ENCODE measurements at regions not wholly inside any gene's neighbourhood (a gene's known extent, or its start where the extent isn't known, plus 50 kb on each side); places are given as distances from the start of the nearest gene placed in this dataset.

GRCh38 chr13:105084931-105085330 is 1450.5 kb downstream of the EFNB2 start:
- TF ChIP-seq, protein P1, sequence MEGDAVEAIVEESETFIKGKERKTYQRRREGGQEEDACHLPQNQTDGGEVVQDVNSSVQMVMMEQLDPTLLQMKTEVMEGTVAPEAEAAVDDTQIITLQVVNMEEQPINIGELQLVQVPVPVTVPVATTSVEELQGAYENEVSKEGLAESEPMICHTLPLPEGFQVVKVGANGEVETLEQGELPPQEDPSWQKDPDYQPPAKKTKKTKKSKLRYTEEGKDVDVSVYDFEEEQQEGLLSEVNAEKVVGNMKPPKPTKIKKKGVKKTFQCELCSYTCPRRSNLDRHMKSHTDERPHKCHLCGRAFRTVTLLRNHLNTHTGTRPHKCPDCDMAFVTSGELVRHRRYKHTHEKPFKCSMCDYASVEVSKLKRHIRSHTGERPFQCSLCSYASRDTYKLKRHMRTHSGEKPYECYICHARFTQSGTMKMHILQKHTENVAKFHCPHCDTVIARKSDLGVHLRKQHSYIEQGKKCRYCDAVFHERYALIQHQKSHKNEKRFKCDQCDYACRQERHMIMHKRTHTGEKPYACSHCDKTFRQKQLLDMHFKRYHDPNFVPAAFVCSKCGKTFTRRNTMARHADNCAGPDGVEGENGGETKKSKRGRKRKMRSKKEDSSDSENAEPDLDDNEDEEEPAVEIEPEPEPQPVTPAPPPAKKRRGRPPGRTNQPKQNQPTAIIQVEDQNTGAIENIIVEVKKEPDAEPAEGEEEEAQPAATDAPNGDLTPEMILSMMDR (IDR thresholded peaks at IDR 0.05; ENCODE audit: insufficient read depth, low read length, poor library complexity, severe bottlenecking), result no peak
- H3K27me3 ChIP-seq (replicated peaks; ENCODE audit: control insufficient read depth, insufficient read depth, low read length), result no peaks in the 10 kb centered on the region
- H3K36me3 ChIP-seq (ENCODE audit: control insufficient read depth, insufficient read depth, low read length), result no peaks in the 10 kb centered on the region
- H3K4me3 ChIP-seq (replicated peaks; ENCODE audit: low read depth, low read length), result no peak overlapping the region
- no peak for DNase-seq (ENCODE audit: extremely low read depth, insufficient read length)

- H3K36me3 ChIP-seq (ENCODE audit: control insufficient read depth, insufficient read depth, low read length), result no peaks in the 10 kb centered on the region
- H3K4me3 ChIP-seq (replicated peaks; ENCODE audit: low read depth, low read length), result no peak overlapping the region
- no peaks in the 10 kb centered on the region for H3K27me3 ChIP-seq (replicated peaks; ENCODE audit: control insufficient read depth, insufficient read depth, low read length)
- TF ChIP-seq, protein P1 (IDR thresholded peaks at IDR 0.05; ENCODE audit: insufficient read depth, low read length, poor library complexity, severe bottlenecking), result no peak
- DNase-seq (ENCODE audit: extremely low read depth, insufficient read length), result no peak
These were observed 1451.5 kb downstream of the EFNB2 start for GRCh38 chr13:105083992-105084391.

GRCh38 chr13:105074755-105075154 is 1460.7 kb downstream of the EFNB2 start:
- Histone ChIP-seq H3K36me3 (ENCODE audit: control insufficient read depth, insufficient read depth, low read length) (no peaks in the 10 kb centered on the region), H3K27me3 (replicated peaks; ENCODE audit: control insufficient read depth, insufficient read depth, low read length) (no peaks in the 10 kb centered on the region), H3K4me3 (replicated peaks; ENCODE audit: low read depth, low read length) (no peak overlapping the region)
- DNase-seq (ENCODE audit: extremely low read depth, insufficient read length), result no peak
- TF ChIP-seq, protein P1 (IDR thresholded peaks at IDR 0.05; ENCODE audit: insufficient read depth, low read length, poor library complexity, severe bottlenecking), result no peak

GRCh38 chr13:105073041-105073440 is 1462.4 kb downstream of the EFNB2 start:
- TF ChIP-seq, protein P1 (IDR thresholded peaks at IDR 0.05; ENCODE audit: insufficient read depth, low read length, poor library complexity, severe bottlenecking), result no peak
- Histone ChIP-seq H3K4me3 (replicated peaks; ENCODE audit: low read depth, low read length) (no peak overlapping the region), H3K27me3 (replicated peaks; ENCODE audit: control insufficient read depth, insufficient read depth, low read length) (no peaks in the 10 kb centered on the region), H3K36me3 (ENCODE audit: control insufficient read depth, insufficient read depth, low read length) (no peaks in the 10 kb centered on the region)
- DNase-seq (ENCODE audit: extremely low read depth, insufficient read length), result no peak

GRCh38 chr13:105070452-105070851 is 1465.0 kb downstream of the EFNB2 start:
- Histone ChIP-seq H3K36me3 (ENCODE audit: control insufficient read depth, insufficient read depth, low read length) (no peaks in the 10 kb centered on the region), H3K4me3 (replicated peaks; ENCODE audit: low read depth, low read length) (no peak overlapping the region), H3K27me3 (replicated peaks; ENCODE audit: control insufficient read depth, insufficient read depth, low read length) (no peaks in the 10 kb centered on the region)
- TF ChIP-seq, protein P1 (IDR thresholded peaks at IDR 0.05; ENCODE audit: insufficient read depth, low read length, poor library complexity, severe bottlenecking), result no peak
- DNase-seq (ENCODE audit: extremely low read depth, insufficient read length), result no peak

DNA sequence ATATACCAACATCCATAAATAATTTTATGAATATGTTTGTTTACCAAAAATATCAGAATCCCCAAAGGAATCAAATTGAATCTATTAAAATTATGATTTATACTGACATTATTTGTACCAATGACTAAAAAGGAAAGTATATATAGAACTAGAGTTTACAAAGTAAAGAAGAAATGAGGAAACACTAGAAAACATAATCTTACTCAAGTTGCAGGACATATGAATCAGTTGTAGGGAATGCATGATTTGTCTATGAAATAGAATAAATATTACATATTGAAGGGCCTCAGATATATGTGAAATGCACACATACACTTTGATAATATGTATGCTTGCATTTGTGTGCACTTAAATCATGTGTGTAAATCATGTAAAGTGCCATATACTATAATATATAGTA is 1466.4 kb downstream of the EFNB2 start:
- no peaks in the 10 kb centered on the region for H3K27me3 ChIP-seq (replicated peaks; ENCODE audit: control insufficient read depth, insufficient read depth, low read length)
- TF ChIP-seq, protein P1 (IDR thresholded peaks at IDR 0.05; ENCODE audit: insufficient read depth, low read length, poor library complexity, severe bottlenecking), result no peak
- H3K4me3 ChIP-seq (replicated peaks; ENCODE audit: low read depth, low read length), result no peak overlapping the region
- DNase-seq (ENCODE audit: extremely low read depth, insufficient read length), result no peak
- H3K36me3 ChIP-seq (ENCODE audit: control insufficient read depth, insufficient read depth, low read length), result no peaks in the 10 kb centered on the region
